AG04450 (cell line): ENCODE measurements at regions not wholly inside any gene's neighbourhood (a gene's known extent, or its start where the extent isn't known, plus 50 kb on each side); places are given as distances from the start of the nearest gene placed in this dataset.

Experiments used
- CTCF ChIA-PET: fragments of 300-600, 350-600 bp; formaldehyde crosslinking; extraction: SDS; loops from one replicate; lab custom pipeline; 2022; ENCODE audit warnings: antibody characterized with exemption, inconsistent platforms; lab: Charles Lee
- POLR2A ChIA-PET: fragments of 350-600 bp; formaldehyde crosslinking; extraction: SDS; loops from one replicate; lab custom pipeline; 2021; ENCODE audit warnings: antibody characterized with exemption, inconsistent platforms; lab: Yijun Ruan, JAX
- DNase-seq: peaks from one replicate; pipeline ENCODE4 v3.0.0-alpha.2; 2011; ENCODE audit warnings: low read depth, low spot score
- H3K27ac ChIP-seq: one replicate; pipeline ENCODE4 v1.5.1; 2012; ENCODE audit warnings: low read depth, low read length, control low read depth
- H3K27me3 ChIP-seq: one replicate; pipeline ENCODE4 v1.6.0; 2012; ENCODE audit warnings: low read length; ENCODE audit not compliant: control insufficient read depth, insufficient read depth
- H3K4me3 ChIP-seq: 2 replicates; pipeline ENCODE4 v1.5.1; 2011; ENCODE audit warnings: mild to moderate bottlenecking, low read depth, low read length, control low read depth
- H3K9me3 ChIP-seq: 2 replicates; pipeline ENCODE4 v1.5.1; 2012; ENCODE audit warnings: low read length; ENCODE audit not compliant: control insufficient read depth, insufficient read depth
- CTCF ChIP-seq: IDR thresholded peaks from 2 replicates; pipeline ENCODE4 v1.5.1; 2011; ENCODE audit warnings: low read depth, low read length, control low read depth, inconsistent platforms

- no peaks in the 10 kb centered on the region for H3K9me3 ChIP-seq
- H3K27me3 ChIP-seq = no peaks in the 10 kb centered on the region
- ChIA-PET POLR2A (no interaction called here), CTCF (interaction anchor here (0.6 to 1.5 kb wide), 2 partner anchors 89 to 187 kb away, joined by 3 to 4 read pairs; no protein-coding TSS in a partner anchor)
- no peak overlapping the region for H3K4me3 ChIP-seq
- DNase-seq = no peak
- no peak overlapping the region for H3K27ac ChIP-seq
- TF ChIP-seq CTCF = no peak
These were observed 81.3 kb upstream of the BHLHE40 start for GRCh38 chr3:4897765-4898453.

- no peak for DNase-seq
- no peak overlapping the region for H3K4me3 ChIP-seq
- TF ChIP-seq CTCF = no peak
- ChIA-PET POLR2A (no interaction called here), CTCF (interaction anchor here (0.6 kb wide), 1 partner anchor 89 kb away, joined by 3 read pairs; no protein-coding TSS in a partner anchor)
- no peaks in the 10 kb centered on the region for H3K27me3 ChIP-seq
- H3K27ac ChIP-seq = no peak overlapping the region
- H3K9me3 ChIP-seq = no peaks in the 10 kb centered on the region
These were observed 80.6 kb upstream of the BHLHE40 start for GRCh38 chr3:4898454-4899313.

GRCh38 chr3:4899710-4900109 is 79.5 kb upstream of the BHLHE40 start:
- ChIA-PET CTCF (no interaction called here), POLR2A (no interaction called here)
- Histone ChIP-seq H3K9me3 (no peaks in the 10 kb centered on the region), H3K27ac (no peak overlapping the region), H3K27me3 (no peaks in the 10 kb centered on the region), H3K4me3 (no peak overlapping the region)
- TF ChIP-seq CTCF = no peak
- DNase-seq = no peak

GRCh38 chr3:4900298-4900697 is 78.9 kb upstream of the BHLHE40 start:
- no peak for DNase-seq
- no peak for TF ChIP-seq CTCF
- POLR2A ChIA-PET = no interaction called here
- no peaks in the 10 kb centered on the region for H3K9me3 ChIP-seq
- CTCF ChIA-PET = no interaction called here
- no peak overlapping the region for H3K4me3 ChIP-seq
- H3K27me3 ChIP-seq = no peaks in the 10 kb centered on the region
- no peak overlapping the region for H3K27ac ChIP-seq
